Stomach (tissue), 8 donors: ENCODE measurements at regions not wholly inside any gene's neighbourhood (a gene's known extent, or its start where the extent isn't known, plus 50 kb on each side); places are given as distances from the start of the nearest gene placed in this dataset.
A peak's percentile ranks its signal among the peaks of the same experiment; 100 is the strongest.

Source experiments
- DNase-seq, 2 donors: peaks; one replicate each; pipeline versions ENCODE4 v3.0.0 to v3.0.0-alpha.2; 2013 to 2019
- H3K27ac ChIP-seq, 5 donors: fragments of 200-600 bp in 4 of 5; sonication (generic) in 4 of 5; one replicate each; pipeline ENCODE4 v1.5.1; 2013 to 2019; ENCODE audit warnings: mild to moderate bottlenecking in 1 of 5, moderate library complexity in 1 of 5
- H3K27me3 ChIP-seq, 3 donors: fragments of 200-600 bp; sonication (generic); one replicate each; pipeline ENCODE4 v1.5.1; 2017 to 2019; ENCODE audit warnings: mixed run types in 1 of 3
- H3K36me3 ChIP-seq, 4 donors: fragments of 200-600 bp; sonication (generic); 1 replicate in 3 of 4; 2 replicates in 1 of 4; pipeline ENCODE4 v1.5.1; 2016 to 2019
- H3K4me1 ChIP-seq, 4 donors: fragments of 200-600 bp; sonication (generic); one replicate each; pipeline ENCODE4 v1.5.1; 2016 to 2019
- H3K4me3 ChIP-seq, 4 donors: fragments of 200-600 bp; sonication (generic) in 3 of 4; one replicate each; pipeline ENCODE4 v1.5.1; 2016 to 2019; ENCODE audit warnings: mild to moderate bottlenecking in 1 of 4
- H3K9me3 ChIP-seq, 4 donors: fragments of 200-600 bp; sonication (generic); one replicate each; pipeline ENCODE4 v1.5.1; 2016 to 2019
- EP300 ChIP-seq: sonication (generic); formaldehyde crosslinking; IDR thresholded peaks from one replicate; pipeline ENCODE4 v1.6.1; 2017; ENCODE audit warnings: antibody characterized with exemption
- POLR2A ChIP-seq, 4 donors: fragments of 450-650 bp; IDR thresholded peaks; one replicate each; pipeline ENCODE4 v1.6.1; 2016; ENCODE audit warnings: antibody characterized with exemption in 4 of 4, control low read depth in 2 of 4, mild to moderate bottlenecking in 1 of 4, moderate library complexity in 1 of 4
- POLR2AphosphoS5 ChIP-seq, 3 donors: sonication (generic); formaldehyde crosslinking; IDR thresholded peaks; one replicate each; pipeline ENCODE4 v1.6.1; 2016; ENCODE audit warnings: antibody characterized with exemption in 3 of 3
- WGBS, 5 donors: extraction: QIAGEN DNeasy Blood & Tissue Kit in 3 of 5; methylation state at CpG; one replicate each; pipeline versions ENCODE4 v1.1.5 to v1.1.7; 2013 to 2018; 5-methylcytosine and 5-hydroxymethylcytosine counted together
- intact Hi-C: fragments of 100-400 bp; cut with DNase I; formaldehyde crosslinking; loops from one replicate; pipeline ENCODE4 v1.15.1; 2023; ENCODE audit warnings: low total_unique reads
- TF ChIP-seq, protein P1 (sequence below), 7 experiments: fragments of 450-650 bp in 4 of 7; fragments of 200-600 bp in 3 of 7; sonication (generic) in 3 of 7; IDR thresholded peaks; one replicate each; pipeline ENCODE4 v1.5.1; 2016 to 2019; ENCODE audit warnings: antibody characterized with exemption in 7 of 7, control low read depth in 2 of 7, mild to moderate bottlenecking in 1 of 7
- donor health status: healthy with polysubstance abuse.
- donor health status: Bipolar disorder and iron deficiency.
- donor health status: healthy.

DNA sequence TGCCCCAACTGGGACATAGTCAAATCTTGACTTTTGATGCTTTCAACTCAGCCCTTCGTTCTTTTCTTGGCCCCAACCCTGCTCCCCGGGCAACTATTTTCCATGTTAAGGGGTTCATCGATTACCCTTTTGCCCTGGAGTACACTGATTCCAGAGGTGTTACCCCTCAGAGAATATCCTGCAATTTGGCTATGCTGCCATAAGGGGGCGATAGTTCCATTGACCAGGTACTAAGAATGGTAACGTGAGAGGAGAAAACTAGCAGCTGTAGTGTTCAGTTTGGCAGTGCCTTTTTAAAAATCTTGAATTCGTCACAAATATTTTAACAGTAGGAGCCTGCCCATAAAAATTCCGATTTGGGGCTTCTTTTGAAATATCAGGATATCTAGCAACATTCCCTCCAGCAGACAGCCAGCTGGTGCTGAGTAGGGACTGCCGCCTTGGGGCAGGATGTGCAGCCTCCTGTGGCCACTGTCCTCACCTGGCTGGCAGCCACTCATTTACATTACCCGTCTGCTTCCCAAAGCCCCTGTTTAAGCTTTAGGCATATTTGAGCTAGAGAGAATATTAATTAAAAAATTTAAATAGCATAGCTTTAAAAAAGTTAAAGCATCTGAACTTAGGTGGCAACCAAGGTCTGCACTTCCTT is 146.3 kb upstream of the SKOR2 start:
- Histone ChIP-seq H3K9me3 (peaks cover 0 to 11% (median 7%) of the 10 kb centered on the region in 4 donors), H3K27me3 (no peaks in the 10 kb centered on the region), H3K4me3 (no peak overlapping the region), H3K36me3 (no peaks in the 10 kb centered on the region), H3K27ac (no peak overlapping the region), H3K4me1 (no peaks in the 10 kb centered on the region)
- intact Hi-C loops = no loop called here
- DNase-seq = no peak
- no peak for TF ChIP-seq POLR2A (IDR thresholded peaks at IDR 0.05)
- no peak for TF ChIP-seq POLR2AphosphoS5 (IDR thresholded peaks at IDR 0.05)
- TF ChIP-seq, protein P1, sequence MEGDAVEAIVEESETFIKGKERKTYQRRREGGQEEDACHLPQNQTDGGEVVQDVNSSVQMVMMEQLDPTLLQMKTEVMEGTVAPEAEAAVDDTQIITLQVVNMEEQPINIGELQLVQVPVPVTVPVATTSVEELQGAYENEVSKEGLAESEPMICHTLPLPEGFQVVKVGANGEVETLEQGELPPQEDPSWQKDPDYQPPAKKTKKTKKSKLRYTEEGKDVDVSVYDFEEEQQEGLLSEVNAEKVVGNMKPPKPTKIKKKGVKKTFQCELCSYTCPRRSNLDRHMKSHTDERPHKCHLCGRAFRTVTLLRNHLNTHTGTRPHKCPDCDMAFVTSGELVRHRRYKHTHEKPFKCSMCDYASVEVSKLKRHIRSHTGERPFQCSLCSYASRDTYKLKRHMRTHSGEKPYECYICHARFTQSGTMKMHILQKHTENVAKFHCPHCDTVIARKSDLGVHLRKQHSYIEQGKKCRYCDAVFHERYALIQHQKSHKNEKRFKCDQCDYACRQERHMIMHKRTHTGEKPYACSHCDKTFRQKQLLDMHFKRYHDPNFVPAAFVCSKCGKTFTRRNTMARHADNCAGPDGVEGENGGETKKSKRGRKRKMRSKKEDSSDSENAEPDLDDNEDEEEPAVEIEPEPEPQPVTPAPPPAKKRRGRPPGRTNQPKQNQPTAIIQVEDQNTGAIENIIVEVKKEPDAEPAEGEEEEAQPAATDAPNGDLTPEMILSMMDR (IDR thresholded peaks at IDR 0.05) = peak in 4 of 7 experiments; percentile 11 to 43 (median 15)
- no peak for TF ChIP-seq EP300
- 29 to 37% (median 33%) methylated on average over 9 of the region's 9 CpGs for WGBS, 5 donors

DNA sequence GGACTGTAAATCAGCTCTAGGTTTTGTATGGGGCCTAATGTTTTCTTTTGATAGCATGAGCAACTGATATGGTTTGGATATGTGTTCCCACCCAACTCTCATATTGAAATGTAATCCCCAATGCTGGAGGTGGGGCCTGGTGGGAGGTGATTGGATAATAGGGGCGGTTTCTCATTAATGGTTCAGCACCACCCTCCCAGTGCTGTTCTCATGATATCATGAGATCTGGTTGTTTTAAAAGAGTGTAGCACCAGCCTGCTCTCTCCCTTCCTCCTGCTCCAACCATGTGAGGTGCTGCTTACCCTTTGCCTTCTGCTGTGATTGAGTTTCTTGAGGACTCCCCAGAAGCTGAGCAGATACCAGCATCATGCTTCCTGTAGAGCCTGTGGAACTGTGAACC is 140.2 kb upstream of the SKOR2 start:
- Histone ChIP-seq H3K27ac (no peak overlapping the region), H3K27me3 (no peaks in the 10 kb centered on the region), H3K4me3 (no peak overlapping the region), H3K36me3 (no peaks in the 10 kb centered on the region), H3K9me3 (no peaks in the 10 kb centered on the region), H3K4me1 (no peaks in the 10 kb centered on the region)
- TF ChIP-seq, protein P1 (IDR thresholded peaks at IDR 0.05) = no peak
- TF ChIP-seq POLR2AphosphoS5 (IDR thresholded peaks at IDR 0.05) (no peak), EP300 (no peak), POLR2A (IDR thresholded peaks at IDR 0.05) (no peak)
- intact Hi-C loops = no loop called here
- WGBS, 5 donors = 65 to 83% (median 75%) methylated on average over 1 of the region's 1 CpG
- no peak for DNase-seq

DNA sequence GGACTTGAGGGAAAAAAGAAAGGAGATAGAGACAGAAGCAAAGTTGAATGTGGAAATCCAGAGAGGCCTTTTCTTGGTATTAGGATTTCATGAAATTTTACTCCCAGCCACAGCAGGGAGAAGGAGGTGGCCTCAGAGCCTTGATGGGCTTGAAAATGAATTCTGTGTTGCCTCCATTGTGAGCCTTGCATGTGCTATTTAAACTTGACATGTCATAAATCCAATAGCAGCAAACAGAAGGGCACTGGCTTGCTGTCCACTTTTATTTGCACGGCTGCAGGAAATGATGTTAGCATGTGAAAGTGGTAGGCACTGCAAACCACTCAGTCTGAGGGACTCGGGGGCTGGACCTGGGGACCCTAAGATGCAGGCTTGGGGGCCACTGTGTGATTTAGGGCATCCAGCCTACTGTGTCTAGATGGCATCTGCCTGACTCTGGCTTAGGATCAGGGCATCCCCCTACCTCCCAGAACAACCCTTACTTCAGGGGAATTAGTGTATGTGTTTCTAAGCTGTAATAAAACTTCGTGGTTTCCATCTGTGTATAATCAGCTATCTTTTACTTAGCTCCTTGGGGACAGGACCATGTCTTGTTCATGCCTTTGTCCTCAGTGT is 139.1 kb upstream of the SKOR2 start:
- no peaks in the 10 kb centered on the region for H3K4me1 ChIP-seq
- no peak overlapping the region for H3K4me3 ChIP-seq
- H3K27ac ChIP-seq = no peak overlapping the region
- no peak for TF ChIP-seq EP300
- TF ChIP-seq, protein P1 (IDR thresholded peaks at IDR 0.05) = no peak
- no peak for TF ChIP-seq POLR2A (IDR thresholded peaks at IDR 0.05)
- intact Hi-C loops = no loop called here
- WGBS, 5 donors = 42 to 74% (median 54%) methylated on average over 3 of the region's 3 CpGs
- peaks cover 0 to 7% (median 6%) of the 10 kb centered on the region in 4 donors for H3K9me3 ChIP-seq
- H3K27me3 ChIP-seq = no peaks in the 10 kb centered on the region
- DNase-seq = no peak
- no peaks in the 10 kb centered on the region for H3K36me3 ChIP-seq

DNA sequence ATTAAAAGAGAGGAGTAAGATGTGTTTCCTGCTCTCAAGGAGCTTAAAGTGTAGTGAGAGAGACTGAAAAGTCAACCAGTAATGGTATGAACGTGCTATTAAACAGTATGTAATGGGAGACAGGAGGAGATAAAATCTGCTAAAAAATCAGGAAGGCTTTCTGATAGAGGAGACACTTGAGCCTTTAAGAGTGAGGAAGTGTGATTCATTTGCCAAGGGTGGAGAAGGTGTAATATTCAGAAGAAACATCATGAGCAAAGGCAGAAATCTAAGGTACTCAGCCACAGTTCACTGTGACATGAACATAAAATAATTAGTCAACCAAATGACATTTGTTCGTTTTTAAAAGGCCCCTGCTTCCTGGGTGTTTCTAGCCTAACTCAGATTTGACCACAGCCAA is 137.8 kb upstream of the SKOR2 start:
- Histone ChIP-seq H3K4me3 (no peak overlapping the region), H3K4me1 (no peaks in the 10 kb centered on the region), H3K27me3 (no peaks in the 10 kb centered on the region), H3K36me3 (no peaks in the 10 kb centered on the region), H3K27ac (no peak overlapping the region), H3K9me3 (peaks cover 0 to 8% (median 6%) of the 10 kb centered on the region in 4 donors)
- TF ChIP-seq POLR2A (IDR thresholded peaks at IDR 0.05) (no peak), EP300 (no peak), POLR2AphosphoS5 (IDR thresholded peaks at IDR 0.05) (no peak)
- TF ChIP-seq, protein P1 (IDR thresholded peaks at IDR 0.05) = no peak
- intact Hi-C loops = no loop called here
- no peak for DNase-seq
- 7 to 15% (median 12%) methylated on average over 2 of the region's 2 CpGs for WGBS, 5 donors
